Upper lobe of left lung (tissue), 4 donors: ENCODE measurements at regions not wholly inside any gene's neighbourhood (a gene's known extent, or its start where the extent isn't known, plus 50 kb on each side); places are given as distances from the start of the nearest gene placed in this dataset.

Experiments
- EP300 ChIP-seq, 4 donors: sonication (generic); formaldehyde crosslinking; IDR thresholded peaks; one replicate each; pipeline ENCODE4 v1.5.1; 2017; ENCODE audit warnings: antibody characterized with exemption in 4 of 4, control low read depth in 2 of 4
- POLR2A ChIP-seq, 4 donors: fragments of 450-650 bp; IDR thresholded peaks; one replicate each; pipeline ENCODE4 v1.5.1; 2016 to 2017; ENCODE audit warnings: antibody characterized with exemption in 4 of 4, mild to moderate bottlenecking in 2 of 4
- POLR2AphosphoS5 ChIP-seq, 2 donors: sonication (generic); formaldehyde crosslinking; IDR thresholded peaks; one replicate each; pipeline ENCODE4 v1.5.1; 2017; ENCODE audit warnings: antibody characterized with exemption in 2 of 2
- TF ChIP-seq, protein P1 (sequence below), 6 experiments: fragments of 450-650 bp in 4 of 6; fragments of 200-600 bp in 2 of 6; sonication (generic) in 2 of 6; IDR thresholded peaks; one replicate each; pipeline ENCODE4 v1.5.1; 2016 to 2019; ENCODE audit warnings: antibody characterized with exemption in 6 of 6

DNA sequence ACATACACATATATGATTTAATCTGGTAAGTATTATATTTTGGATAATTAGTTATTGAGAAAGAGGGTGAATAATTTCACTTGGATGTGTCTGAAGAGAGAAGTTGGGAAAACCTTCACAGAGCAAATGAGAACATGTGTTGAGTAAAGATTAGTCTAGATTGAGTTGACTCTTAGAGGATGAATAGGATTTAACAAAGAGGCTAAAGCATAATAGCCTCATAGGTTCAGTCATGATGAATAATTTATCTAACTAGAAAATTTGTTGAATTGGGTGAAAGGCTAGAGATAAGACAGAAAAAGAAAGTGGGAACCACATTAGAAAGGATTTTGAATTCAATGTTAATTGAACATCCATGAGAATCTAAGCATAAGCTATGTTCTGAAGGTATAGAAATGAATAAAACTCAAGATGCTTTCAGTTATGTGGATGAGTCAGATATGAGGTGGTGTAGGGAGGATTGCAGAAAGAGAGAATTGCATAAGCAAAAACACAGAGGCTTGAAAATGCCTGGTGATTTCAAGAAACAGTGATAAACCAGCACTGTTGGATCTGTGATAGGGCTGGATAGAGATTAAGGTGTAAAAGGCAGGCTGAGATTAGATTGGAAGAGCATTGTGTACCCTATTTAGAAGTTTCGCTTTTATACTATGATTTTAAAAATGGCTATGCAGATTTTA, 207.6 kb upstream of the NR3C2 start:
- TF ChIP-seq, protein P1, sequence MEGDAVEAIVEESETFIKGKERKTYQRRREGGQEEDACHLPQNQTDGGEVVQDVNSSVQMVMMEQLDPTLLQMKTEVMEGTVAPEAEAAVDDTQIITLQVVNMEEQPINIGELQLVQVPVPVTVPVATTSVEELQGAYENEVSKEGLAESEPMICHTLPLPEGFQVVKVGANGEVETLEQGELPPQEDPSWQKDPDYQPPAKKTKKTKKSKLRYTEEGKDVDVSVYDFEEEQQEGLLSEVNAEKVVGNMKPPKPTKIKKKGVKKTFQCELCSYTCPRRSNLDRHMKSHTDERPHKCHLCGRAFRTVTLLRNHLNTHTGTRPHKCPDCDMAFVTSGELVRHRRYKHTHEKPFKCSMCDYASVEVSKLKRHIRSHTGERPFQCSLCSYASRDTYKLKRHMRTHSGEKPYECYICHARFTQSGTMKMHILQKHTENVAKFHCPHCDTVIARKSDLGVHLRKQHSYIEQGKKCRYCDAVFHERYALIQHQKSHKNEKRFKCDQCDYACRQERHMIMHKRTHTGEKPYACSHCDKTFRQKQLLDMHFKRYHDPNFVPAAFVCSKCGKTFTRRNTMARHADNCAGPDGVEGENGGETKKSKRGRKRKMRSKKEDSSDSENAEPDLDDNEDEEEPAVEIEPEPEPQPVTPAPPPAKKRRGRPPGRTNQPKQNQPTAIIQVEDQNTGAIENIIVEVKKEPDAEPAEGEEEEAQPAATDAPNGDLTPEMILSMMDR (IDR thresholded peaks at IDR 0.05) = no peak
- no peak for TF ChIP-seq POLR2AphosphoS5 (IDR thresholded peaks at IDR 0.05)
- TF ChIP-seq POLR2A (IDR thresholded peaks at IDR 0.05) = no peak
- TF ChIP-seq EP300 (IDR thresholded peaks at IDR 0.05) = no peak
